SU-DHL-6 (cell line): ENCODE measurements at regions not wholly inside any gene's neighbourhood (a gene's known extent, or its start where the extent isn't known, plus 50 kb on each side); places are given as distances from the start of the nearest gene placed in this dataset.

Experiments
- CTCF ChIP-seq: fragments of 200-600 bp; sonication (generic); IDR thresholded peaks from one replicate; pipeline ENCODE4 v1.5.1; 2017; ENCODE audit warnings: antibody characterized with exemption, mild to moderate bottlenecking, low read length, moderate library complexity; ENCODE audit not compliant: insufficient read depth, poor library complexity, severe bottlenecking
- EZH2phosphoT487 ChIP-seq: fragments of 200-600 bp; sonication (generic), shearing (Covaris generic); conservative IDR thresholded peaks from 2 replicates; pipeline ENCODE4 v1.6.1; 2018; ENCODE audit warnings: mild to moderate bottlenecking, antibody characterized with exemption, low read length, moderate library complexity, mixed read lengths

GRCh38 chr1:82640352-82640751 lies 839.6 kb downstream of the ADGRL2 start:
- no peak for TF ChIP-seq CTCF
- no peak for TF ChIP-seq EZH2phosphoT487
